ENCODE measurements at regions not wholly inside any gene's neighbourhood (a gene's known extent, or its start where the extent isn't known, plus 50 kb on each side); places are given as distances from the start of the nearest gene placed in this dataset.

DNA sequence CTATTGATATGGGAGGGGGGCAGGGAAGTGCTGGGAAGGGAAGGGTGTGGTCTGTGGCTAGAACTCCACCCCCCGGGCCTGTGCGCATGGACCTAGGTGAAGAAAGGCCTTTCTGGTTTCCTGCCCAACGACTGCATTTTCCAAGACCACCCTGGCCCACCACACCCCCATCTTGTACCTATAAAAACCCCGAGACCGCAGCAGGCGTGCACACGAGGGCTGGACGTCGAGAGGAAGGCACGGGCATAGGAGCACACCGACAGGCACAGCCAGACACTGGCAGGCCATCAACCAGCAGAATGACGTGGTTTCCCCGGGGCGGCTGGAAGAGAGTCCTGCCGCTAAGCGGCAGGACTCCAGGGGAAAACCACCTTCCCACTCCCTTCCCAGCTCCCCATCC lies 981.1 kb downstream of the PCDH7 start:
- TF ChIP-seq, protein P1, sequence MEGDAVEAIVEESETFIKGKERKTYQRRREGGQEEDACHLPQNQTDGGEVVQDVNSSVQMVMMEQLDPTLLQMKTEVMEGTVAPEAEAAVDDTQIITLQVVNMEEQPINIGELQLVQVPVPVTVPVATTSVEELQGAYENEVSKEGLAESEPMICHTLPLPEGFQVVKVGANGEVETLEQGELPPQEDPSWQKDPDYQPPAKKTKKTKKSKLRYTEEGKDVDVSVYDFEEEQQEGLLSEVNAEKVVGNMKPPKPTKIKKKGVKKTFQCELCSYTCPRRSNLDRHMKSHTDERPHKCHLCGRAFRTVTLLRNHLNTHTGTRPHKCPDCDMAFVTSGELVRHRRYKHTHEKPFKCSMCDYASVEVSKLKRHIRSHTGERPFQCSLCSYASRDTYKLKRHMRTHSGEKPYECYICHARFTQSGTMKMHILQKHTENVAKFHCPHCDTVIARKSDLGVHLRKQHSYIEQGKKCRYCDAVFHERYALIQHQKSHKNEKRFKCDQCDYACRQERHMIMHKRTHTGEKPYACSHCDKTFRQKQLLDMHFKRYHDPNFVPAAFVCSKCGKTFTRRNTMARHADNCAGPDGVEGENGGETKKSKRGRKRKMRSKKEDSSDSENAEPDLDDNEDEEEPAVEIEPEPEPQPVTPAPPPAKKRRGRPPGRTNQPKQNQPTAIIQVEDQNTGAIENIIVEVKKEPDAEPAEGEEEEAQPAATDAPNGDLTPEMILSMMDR (conservative IDR thresholded peaks at IDR 0.05; ENCODE audit: low read length), result no peak
- TF ChIP-seq EZH2phosphoT487 (IDR thresholded peaks at IDR 0.05; ENCODE audit: borderline replicate concordance, low read depth, low read length), result no peak
